ENCODE measurements at regions not wholly inside any gene's neighbourhood (a gene's known extent, or its start where the extent isn't known, plus 50 kb on each side); places are given as distances from the start of the nearest gene placed in this dataset.

DNA sequence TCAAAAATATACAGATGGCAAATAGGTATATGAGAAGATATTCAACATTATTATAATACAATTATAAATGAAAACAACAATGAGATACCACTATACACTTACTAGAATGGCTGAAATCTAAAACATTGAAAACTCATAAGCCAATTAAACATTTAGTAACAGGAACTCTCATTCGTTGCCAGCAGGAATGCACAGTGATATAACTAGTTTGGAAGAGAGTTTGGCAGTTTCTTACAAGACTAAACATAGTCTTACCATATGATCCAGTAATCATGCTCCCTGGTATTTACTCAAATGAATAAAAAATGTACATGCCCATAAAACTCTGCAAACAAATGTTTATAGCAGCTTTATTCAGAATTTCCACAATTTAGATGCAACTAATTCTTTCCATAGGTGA, 476.2 kb upstream of the COBL start:
- no peaks in the 10 kb centered on the region for H3K27me3 ChIP-seq (ENCODE audit: insufficient read depth, low read length)
- no peaks in the 10 kb centered on the region for H3K9me3 ChIP-seq (ENCODE audit: low read length)
- no peaks in the 10 kb centered on the region for H3K36me3 ChIP-seq (ENCODE audit: insufficient read depth, low read length)
- H3K27ac ChIP-seq (ENCODE audit: low read depth, low read length, poor library complexity, severe bottlenecking): no peak overlapping the region
- no peak overlapping the region for H3K9ac ChIP-seq (ENCODE audit: low read length)
- no peak overlapping the region for H2AFZ ChIP-seq (ENCODE audit: low read length)
- H3K4me2 ChIP-seq (ENCODE audit: low read length): no peak overlapping the region
- H3K4me1 ChIP-seq (ENCODE audit: insufficient read depth, low read length, severe bottlenecking): peaks cover 23% of the 10 kb centered on the region
- no peaks in the 10 kb centered on the region for H3K79me2 ChIP-seq (ENCODE audit: insufficient read depth, low read length)
- H3K4me3 ChIP-seq (ENCODE audit: low read depth, low read length, poor library complexity, severe bottlenecking): no peak overlapping the region
- peaks cover 3% of the 10 kb centered on the region; the same call in 1 of the 2 replicates for H3F3A ChIP-seq (ENCODE audit: insufficient read depth, low read length)
- H3K9me2 ChIP-seq (ENCODE audit: low read depth, low read length): no peaks in the 10 kb centered on the region
- TF ChIP-seq EZH2 (IDR thresholded peaks at IDR 0.05; ENCODE audit: borderline replicate concordance, low read length): no peak
- TF ChIP-seq, protein P1, sequence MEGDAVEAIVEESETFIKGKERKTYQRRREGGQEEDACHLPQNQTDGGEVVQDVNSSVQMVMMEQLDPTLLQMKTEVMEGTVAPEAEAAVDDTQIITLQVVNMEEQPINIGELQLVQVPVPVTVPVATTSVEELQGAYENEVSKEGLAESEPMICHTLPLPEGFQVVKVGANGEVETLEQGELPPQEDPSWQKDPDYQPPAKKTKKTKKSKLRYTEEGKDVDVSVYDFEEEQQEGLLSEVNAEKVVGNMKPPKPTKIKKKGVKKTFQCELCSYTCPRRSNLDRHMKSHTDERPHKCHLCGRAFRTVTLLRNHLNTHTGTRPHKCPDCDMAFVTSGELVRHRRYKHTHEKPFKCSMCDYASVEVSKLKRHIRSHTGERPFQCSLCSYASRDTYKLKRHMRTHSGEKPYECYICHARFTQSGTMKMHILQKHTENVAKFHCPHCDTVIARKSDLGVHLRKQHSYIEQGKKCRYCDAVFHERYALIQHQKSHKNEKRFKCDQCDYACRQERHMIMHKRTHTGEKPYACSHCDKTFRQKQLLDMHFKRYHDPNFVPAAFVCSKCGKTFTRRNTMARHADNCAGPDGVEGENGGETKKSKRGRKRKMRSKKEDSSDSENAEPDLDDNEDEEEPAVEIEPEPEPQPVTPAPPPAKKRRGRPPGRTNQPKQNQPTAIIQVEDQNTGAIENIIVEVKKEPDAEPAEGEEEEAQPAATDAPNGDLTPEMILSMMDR (IDR thresholded peaks at IDR 0.05; ENCODE audit: low read length): no peak
- H4K20me1 ChIP-seq (ENCODE audit: insufficient read depth, low read length): no peaks in the 10 kb centered on the region

DNA sequence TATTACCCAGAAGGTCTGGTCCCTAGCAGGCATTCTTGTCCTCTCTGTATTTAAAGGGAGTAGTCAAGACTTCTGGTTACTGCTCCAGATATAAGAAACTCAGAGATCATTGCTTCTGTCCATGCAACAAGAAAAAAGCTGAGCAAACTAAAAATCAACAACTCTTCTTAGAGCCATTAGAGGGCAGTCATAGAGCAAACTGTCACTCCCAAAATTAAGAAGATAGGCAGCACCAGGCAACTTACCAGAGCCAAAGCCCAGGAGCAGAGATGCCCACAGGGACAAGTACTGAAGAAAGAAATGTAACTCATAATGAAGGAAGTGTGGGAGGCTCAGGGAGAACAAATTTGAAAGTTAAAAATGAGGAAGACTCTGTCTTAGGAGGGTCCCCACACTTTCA, 472.9 kb upstream of the COBL start:
- Histone ChIP-seq H3K4me1 (ENCODE audit: insufficient read depth, low read length, severe bottlenecking) (peaks cover 33% of the 10 kb centered on the region), H3K36me3 (ENCODE audit: insufficient read depth, low read length) (no peaks in the 10 kb centered on the region), H3K9ac (ENCODE audit: low read length) (no peak overlapping the region), H3K9me3 (ENCODE audit: low read length) (peaks cover 8% of the 10 kb centered on the region), H3K9me2 (ENCODE audit: low read depth, low read length) (no peaks in the 10 kb centered on the region), H3K4me3 (ENCODE audit: low read depth, low read length, poor library complexity, severe bottlenecking) (no peak overlapping the region), H3K79me2 (ENCODE audit: insufficient read depth, low read length) (no peaks in the 10 kb centered on the region), H2AFZ (ENCODE audit: low read length) (no peak overlapping the region), H3K4me2 (ENCODE audit: low read length) (no peak overlapping the region), H4K20me1 (ENCODE audit: insufficient read depth, low read length) (no peaks in the 10 kb centered on the region), H3F3A (ENCODE audit: insufficient read depth, low read length) (peaks cover 14% of the 10 kb centered on the region), H3K27me3 (ENCODE audit: insufficient read depth, low read length) (no peaks in the 10 kb centered on the region), H3K27ac (ENCODE audit: low read depth, low read length, poor library complexity, severe bottlenecking) (peak overlapping the region; percentile 19)
- TF ChIP-seq EZH2 (IDR thresholded peaks at IDR 0.05; ENCODE audit: borderline replicate concordance, low read length): no peak
- TF ChIP-seq, protein P1 (IDR thresholded peaks at IDR 0.05; ENCODE audit: low read length): peak; percentile 79

DNA sequence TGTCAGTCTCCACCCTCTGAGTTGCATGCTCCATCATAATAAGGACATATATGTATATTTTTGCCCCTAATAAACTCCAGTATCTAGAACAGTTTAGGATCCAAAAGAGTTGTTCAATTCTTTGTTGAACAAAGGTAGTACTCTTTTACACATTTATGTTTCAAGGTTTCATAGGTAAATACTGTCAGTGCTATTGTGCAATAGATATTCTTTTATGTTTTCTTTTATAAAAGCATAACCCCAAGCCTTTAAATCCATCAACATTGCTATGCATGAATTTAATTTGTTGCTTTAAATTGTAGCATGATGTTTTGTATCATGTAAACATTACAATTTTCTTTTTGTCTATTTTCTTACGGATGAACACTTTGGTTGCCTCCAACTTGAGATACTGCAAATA, 469.7 kb upstream of the COBL start:
- Histone ChIP-seq H3F3A (ENCODE audit: insufficient read depth, low read length) (peaks cover 11% of the 10 kb centered on the region; the same call in 1 of the 2 replicates), H3K79me2 (ENCODE audit: insufficient read depth, low read length) (no peaks in the 10 kb centered on the region), H3K27me3 (ENCODE audit: insufficient read depth, low read length) (no peaks in the 10 kb centered on the region), H3K9me3 (ENCODE audit: low read length) (peaks cover 8% of the 10 kb centered on the region), H4K20me1 (ENCODE audit: insufficient read depth, low read length) (no peaks in the 10 kb centered on the region), H3K9me2 (ENCODE audit: low read depth, low read length) (no peaks in the 10 kb centered on the region), H3K4me1 (ENCODE audit: insufficient read depth, low read length, severe bottlenecking) (peaks cover 49% of the 10 kb centered on the region), H3K27ac (ENCODE audit: low read depth, low read length, poor library complexity, severe bottlenecking) (peak overlapping the region; percentile 96), H3K4me2 (ENCODE audit: low read length) (peak overlapping the region; percentile 61), H3K4me3 (ENCODE audit: low read depth, low read length, poor library complexity, severe bottlenecking) (peak overlapping the region; percentile 27), H3K36me3 (ENCODE audit: insufficient read depth, low read length) (no peaks in the 10 kb centered on the region), H2AFZ (ENCODE audit: low read length) (peak overlapping the region; percentile 85), H3K9ac (ENCODE audit: low read length) (peak overlapping the region; percentile 34; the same call in 1 of the 2 replicates)
- no peak for TF ChIP-seq EZH2 (IDR thresholded peaks at IDR 0.05; ENCODE audit: borderline replicate concordance, low read length)
- TF ChIP-seq, protein P1 (IDR thresholded peaks at IDR 0.05; ENCODE audit: low read length): no peak

All from OCI-LY1 (cell line).